HTR-8/SVneo (cell line): ENCODE measurements at regions not wholly inside any gene's neighbourhood (a gene's known extent, or its start where the extent isn't known, plus 50 kb on each side); places are given as distances from the start of the nearest gene placed in this dataset.

Experiments
- DNase-seq: peaks from one replicate; pipeline ENCODE4 v3.0.0; 2011; ENCODE audit warnings: low spot score, mixed read lengths; ENCODE audit not compliant: insufficient read length
- FAIRE-seq: peaks from 2 replicates; lab custom pipeline; 2011; peaks lifted over from hg19 to GRCh38; lab: Jason Lieb, UNC

- DNase-seq (no peak), FAIRE-seq (no peak)
These were observed 79.6 kb upstream of the RNU6ATAC start for GRCh38 chr9:134243778-134244467.

GRCh38 chr9:134245179-134245578 lies 80.8 kb upstream of the RNU6ATAC start:
- no peak for DNase-seq
- no peak for FAIRE-seq

- FAIRE-seq: no peak
- DNase-seq: no peak
These were observed 78.2 kb upstream of the RXRA start for GRCh38 chr9:134247918-134248631.

- FAIRE-seq (no peak), DNase-seq (no peak)
These were observed 74.8 kb upstream of the RXRA start for GRCh38 chr9:134251296-134252069.

GRCh38 chr9:134252084-134252830 lies 74.0 kb upstream of the RXRA start:
- FAIRE-seq (no peak), DNase-seq (no peak)

- DNase-seq (no peak), FAIRE-seq (no peak)
These were observed 72.5 kb upstream of the RXRA start for GRCh38 chr9:134253606-134254205.

GRCh38 chr9:134258332-134258731 lies 67.9 kb upstream of the RXRA start:
- no peak for FAIRE-seq
- no peak for DNase-seq

- DNase-seq: no peak
These were observed 67.3 kb upstream of the RXRA start for GRCh38 chr9:134258828-134259546.

GRCh38 chr9:134259708-134260107 lies 66.5 kb upstream of the RXRA start:
- DNase-seq: no peak
- no peak for FAIRE-seq

More at GRCh38 chr9:134258828-134259546, 67.3 kb upstream of the RXRA start:
- no peak for FAIRE-seq

- no peak for DNase-seq
- FAIRE-seq: no peak
These were observed 65.5 kb upstream of the RXRA start for GRCh38 chr9:134260801-134261200.

- FAIRE-seq: no peak
- DNase-seq: no peak
These were observed 64.2 kb upstream of the RXRA start for GRCh38 chr9:134262035-134262434.

- DNase-seq (no peak), FAIRE-seq (no peak)
These were observed 62.7 kb upstream of the RXRA start for GRCh38 chr9:134263596-134263995.

GRCh38 chr9:134264169-134264568 lies 62.1 kb upstream of the RXRA start:
- DNase-seq (no peak), FAIRE-seq (no peak)

- DNase-seq: no peak
- FAIRE-seq: no peak
These were observed 61.2 kb upstream of the RXRA start for GRCh38 chr9:134265078-134265477.

GRCh38 chr9:134266418-134266817 lies 59.8 kb upstream of the RXRA start:
- no peak for DNase-seq
- FAIRE-seq: no peak

- no peak for DNase-seq
- FAIRE-seq: no peak
These were observed 58.9 kb upstream of the RXRA start for GRCh38 chr9:134267305-134267880.

GRCh38 chr9:134267881-134268724 lies 58.2 kb upstream of the RXRA start:
- no peak for DNase-seq

GRCh38 chr9:134268747-134269146 lies 57.5 kb upstream of the RXRA start:
- DNase-seq (no peak), FAIRE-seq (no peak)

More at GRCh38 chr9:134267881-134268724, 58.2 kb upstream of the RXRA start:
- no peak for FAIRE-seq
